Type B pancreatic cell (in vitro differentiated cells): ENCODE measurements at regions not wholly inside any gene's neighbourhood (a gene's known extent, or its start where the extent isn't known, plus 50 kb on each side); places are given as distances from the start of the nearest gene placed in this dataset.

Experiments
- DNase-seq: peaks from one replicate; pipeline ENCODE4 v3.0.0; 2021; ENCODE audit warnings: mixed read lengths; ENCODE audit not compliant: unreplicated experiment; ENCODE audit errors: extremely low spot score
- H3K27ac Mint-ChIP-seq: 2 replicates; pipeline ENCODE4 v1.8.0; 2021; ENCODE audit warnings: mild to moderate bottlenecking, mixed read lengths
- H3K27me3 Mint-ChIP-seq: 2 replicates; pipeline ENCODE4 v1.8.0; 2021; ENCODE audit warnings: mixed read lengths
- H3K36me3 Mint-ChIP-seq: 2 replicates; pipeline ENCODE4 v1.8.0; 2021; ENCODE audit warnings: mixed read lengths
- H3K4me1 Mint-ChIP-seq: one replicate; pipeline ENCODE4 v1.8.0; 2021; ENCODE audit warnings: mixed read lengths; ENCODE audit not compliant: unreplicated experiment
- H3K4me3 Mint-ChIP-seq: 2 replicates; pipeline ENCODE4 v1.8.0; 2021; ENCODE audit warnings: mild to moderate bottlenecking, mixed read lengths
- H3K9me3 Mint-ChIP-seq: 2 replicates; pipeline ENCODE4 v1.8.0; 2021; ENCODE audit warnings: mixed read lengths
- CTCF ChIP-seq: fragments of 200-600 bp; sonication (generic); conservative IDR thresholded peaks from 2 replicates; pipeline ENCODE4 v1.5.0; 2021; ENCODE audit warnings: antibody characterized with exemption, mild to moderate bottlenecking

GRCh38 chr2:106025796-106026195 lies 168.3 kb downstream of the UXS1 start:
- Mint-ChIP-seq H3K27ac (no peak overlapping the region), H3K36me3 (no peaks in the 10 kb centered on the region), H3K27me3 (peaks cover 6% of the 10 kb centered on the region), H3K4me3 (no peak overlapping the region), H3K4me1 (peaks cover 18% of the 10 kb centered on the region), H3K9me3 (no peaks in the 10 kb centered on the region)
- no peak for DNase-seq
- no peak for TF ChIP-seq CTCF

GRCh38 chr2:106021662-106022028 lies 172.5 kb downstream of the UXS1 start:
- Mint-ChIP-seq H3K4me1 (peaks cover 14% of the 10 kb centered on the region), H3K27me3 (peaks cover 6% of the 10 kb centered on the region), H3K9me3 (no peaks in the 10 kb centered on the region), H3K36me3 (no peaks in the 10 kb centered on the region), H3K4me3 (no peak overlapping the region), H3K27ac (no peak overlapping the region)
- no peak for TF ChIP-seq CTCF
- DNase-seq, result no peak

- no peak for TF ChIP-seq CTCF
- H3K4me3 Mint-ChIP-seq, result no peak overlapping the region
- DNase-seq, result no peak
- no peaks in the 10 kb centered on the region for H3K36me3 Mint-ChIP-seq
- no peak overlapping the region for H3K27ac Mint-ChIP-seq
- peaks cover 14% of the 10 kb centered on the region for H3K4me1 Mint-ChIP-seq
- H3K9me3 Mint-ChIP-seq, result no peaks in the 10 kb centered on the region
- peaks cover 6% of the 10 kb centered on the region for H3K27me3 Mint-ChIP-seq
Measured at GRCh38 chr2:106020821-106021661, 173.1 kb downstream of the UXS1 start.

GRCh38 chr2:106020032-106020431 lies 174.1 kb downstream of the UXS1 start:
- no peak for DNase-seq
- H3K9me3 Mint-ChIP-seq, result no peaks in the 10 kb centered on the region
- H3K4me3 Mint-ChIP-seq, result no peak overlapping the region
- no peak overlapping the region for H3K27ac Mint-ChIP-seq
- H3K4me1 Mint-ChIP-seq, result peaks cover 14% of the 10 kb centered on the region
- no peaks in the 10 kb centered on the region for H3K36me3 Mint-ChIP-seq
- TF ChIP-seq CTCF, result no peak
- peaks cover 6% of the 10 kb centered on the region for H3K27me3 Mint-ChIP-seq

GRCh38 chr2:106018141-106018540 lies 176.0 kb downstream of the UXS1 start:
- H3K4me1 Mint-ChIP-seq, result peaks cover 14% of the 10 kb centered on the region
- no peak overlapping the region for H3K4me3 Mint-ChIP-seq
- no peaks in the 10 kb centered on the region for H3K27me3 Mint-ChIP-seq
- no peak for DNase-seq
- H3K36me3 Mint-ChIP-seq, result no peaks in the 10 kb centered on the region
- H3K27ac Mint-ChIP-seq, result no peak overlapping the region
- H3K9me3 Mint-ChIP-seq, result no peaks in the 10 kb centered on the region
- no peak for TF ChIP-seq CTCF
